ENCODE measurements at regions not wholly inside any gene's neighbourhood (a gene's known extent, or its start where the extent isn't known, plus 50 kb on each side); places are given as distances from the start of the nearest gene placed in this dataset.

GRCh38 chr5:28493456-28493855, 1455.1 kb upstream of the CDH9 start:
- dilution Hi-C loops (cut with MboI; ENCODE audit: extremely low pct_ligation_motif_present, low sequenced_read_pairs): no loop called here
- H3K9me3 ChIP-seq (replicated peaks; ENCODE audit: control insufficient read depth, insufficient read depth, low read length): no peaks in the 10 kb centered on the region
- H2AFZ ChIP-seq (ENCODE audit: low read depth, low read length): no peak overlapping the region
- FAIRE-seq (no peak), DNase-seq (ENCODE audit: low read depth, low spot score) (no peak)
- no peak overlapping the region for H3K4me2 ChIP-seq (ENCODE audit: insufficient read depth, low read length)
- H4K20me1 ChIP-seq (replicated peaks; ENCODE audit: control insufficient read depth, extremely low read depth, insufficient read depth, low read length): no peaks in the 10 kb centered on the region
- BruUV-seq (replicated peaks): no TSS peak
- no peaks in the 10 kb centered on the region for H3K79me2 ChIP-seq (ENCODE audit: control insufficient read depth, insufficient read depth, low read length)
- no peak for TF ChIP-seq CTCF (IDR thresholded peaks at IDR 0.05; ENCODE audit: extremely low read depth in 1 of 2, insufficient read depth in 1 of 2, low read depth in 1 of 2, low read length in 2 of 2)
- no peak for TF ChIP-seq MAX (IDR thresholded peaks at IDR 0.05; ENCODE audit: insufficient read depth, insufficient read length)
- no peak for TF ChIP-seq POLR2AphosphoS5 (IDR thresholded peaks at IDR 0.05; ENCODE audit: insufficient read depth, low read depth, low read length)
- TF ChIP-seq JUN (IDR thresholded peaks at IDR 0.05; ENCODE audit: borderline replicate concordance, insufficient read depth, insufficient read length, low read depth): no peak
- TF ChIP-seq GATA2 (IDR thresholded peaks at IDR 0.05; ENCODE audit: insufficient read depth, insufficient read length, low read depth, low read length): no peak
- no peak for TF ChIP-seq MYC (IDR thresholded peaks at IDR 0.05; ENCODE audit: low read depth, low read length)
- no peak for TF ChIP-seq POLR2A (IDR thresholded peaks at IDR 0.05; ENCODE audit: low read depth, low read length)
- no peak for TF ChIP-seq FOS (IDR thresholded peaks at IDR 0.05; ENCODE audit: borderline replicate concordance, insufficient read depth, low read length)
- TF ChIP-seq EZH2 (IDR thresholded peaks at IDR 0.05; ENCODE audit: borderline replicate concordance, low read depth, low read length, severe bottlenecking): no peak
- intact Hi-C loops (cut with micrococcal nuclease): no loop called here
- H3K27ac ChIP-seq (ENCODE audit: insufficient read depth, low read depth, low read length): no peak overlapping the region
- H3K36me3 ChIP-seq (ENCODE audit: control insufficient read depth in 2 of 2, extremely low read depth in 1 of 2, insufficient read depth in 2 of 2, low read length in 2 of 2): no peaks in the 10 kb centered on the region
- H3K27me3 ChIP-seq (ENCODE audit: control insufficient read depth in 2 of 2, insufficient read depth in 2 of 2, low read length in 2 of 2): no peaks in the 10 kb centered on the region
- CTCF ChIA-PET: no interaction called here
- H3K9ac ChIP-seq (replicated peaks; ENCODE audit: extremely low read depth, insufficient read depth, low read length): no peak overlapping the region
- H3K9me1 ChIP-seq (replicated peaks; ENCODE audit: control insufficient read depth, extremely low read depth, insufficient read depth, low read length): no peaks in the 10 kb centered on the region
- no peak overlapping the region for H3K4me3 ChIP-seq (replicated peaks in 1 of 3; ENCODE audit: insufficient read depth in 1 of 3, low read depth in 1 of 3, low read length in 3 of 3)
- POLR2A ChIA-PET: no interaction called here
- H3K4me1 ChIP-seq (ENCODE audit: control insufficient read depth, extremely low read depth, insufficient read depth, low read length): no peaks in the 10 kb centered on the region

All from endothelial cell of umbilical vein (primary cell).